CD14-positive monocyte (primary cell): ENCODE measurements at regions not wholly inside any gene's neighbourhood (a gene's known extent, or its start where the extent isn't known, plus 50 kb on each side); places are given as distances from the start of the nearest gene placed in this dataset.

Source experiments
- DNase-seq, 3 donors: peaks; one replicate each; pipeline ENCODE4 v3.0.0-alpha.2; 2011 to 2022
- H2AFZ ChIP-seq: 2 replicates; pipeline ENCODE4 v1.6.0; 2012; ENCODE audit warnings: mild to moderate bottlenecking, low read depth, low read length, inconsistent platforms; ENCODE audit not compliant: insufficient read depth, poor library complexity, severe bottlenecking
- H3K27ac ChIP-seq, 2 donors: 1 replicate in 1 of 2; 2 replicates in 1 of 2; pipeline ENCODE4 v1.5.1; 2012 to 2013; ENCODE audit warnings: low read length in 2 of 2, control low read depth in 1 of 2, inconsistent platforms in 1 of 2, low read depth in 1 of 2, mild to moderate bottlenecking in 1 of 2
- H3K27me3 ChIP-seq, 2 donors: one replicate each; pipeline versions ENCODE4 v1.6.0 to v1.6.1; 2011 to 2013; ENCODE audit warnings: low read length in 2 of 2; ENCODE audit not compliant: control insufficient read depth in 2 of 2, insufficient read depth in 2 of 2
- H3K36me3 ChIP-seq, 2 donors: replicated peaks in 1 of 2; 1 replicate in 1 of 2; 2 replicates in 1 of 2; pipeline versions ENCODE4 v1.5.1 to v1.6.1; 2012 to 2013; ENCODE audit warnings: low read length in 2 of 2, control low read depth in 1 of 2, inconsistent platforms in 1 of 2, mild to moderate bottlenecking in 1 of 2; ENCODE audit not compliant: insufficient read depth in 2 of 2, control insufficient read depth in 1 of 2
- H3K4me1 ChIP-seq, 2 donors: 1 replicate in 1 of 2; 2 replicates in 1 of 2; pipeline versions ENCODE4 v1.5.1 to v1.6.1; 2012 to 2013; ENCODE audit warnings: low read length in 2 of 2, control low read depth in 1 of 2, inconsistent platforms in 1 of 2, mild to moderate bottlenecking in 1 of 2, moderate library complexity in 1 of 2; ENCODE audit not compliant: insufficient read depth in 2 of 2, control insufficient read depth in 1 of 2
- H3K4me2 ChIP-seq: replicated peaks from 2 replicates; pipeline ENCODE3; 2012; ENCODE audit warnings: low read length, moderate library complexity, mild to moderate bottlenecking; ENCODE audit not compliant: poor library complexity, severe bottlenecking; ENCODE audit errors: extremely low read depth
- H3K4me3 ChIP-seq, 3 experiments: fragments of 200-600 bp in 1 of 3; sonication (generic) in 1 of 3; replicated peaks in 1 of 3; 1 replicate in 2 of 3; 2 replicates in 1 of 3; pipeline ENCODE4 v1.5.1; 2011 to 2013; ENCODE audit warnings: low read length in 3 of 3, mild to moderate bottlenecking in 3 of 3, control low read depth in 2 of 3, low read depth in 2 of 3, inconsistent platforms in 1 of 3, moderate library complexity in 1 of 3
- H3K79me2 ChIP-seq: 2 replicates; pipeline ENCODE4 v1.6.0; 2012; ENCODE audit warnings: mild to moderate bottlenecking, control low read depth, inconsistent platforms, low read length, moderate library complexity; ENCODE audit not compliant: insufficient read depth
- H3K9ac ChIP-seq: 2 replicates; pipeline ENCODE4 v1.6.0; 2017; ENCODE audit warnings: low read length, mild to moderate bottlenecking; ENCODE audit not compliant: insufficient read depth, poor library complexity, severe bottlenecking
- H3K9me3 ChIP-seq, 2 donors: replicated peaks in 1 of 2; 1 replicate in 1 of 2; 2 replicates in 1 of 2; pipeline versions ENCODE4 v1.5.1 to v1.6.1; 2012 to 2013; ENCODE audit warnings: low read length in 2 of 2, control low read depth in 1 of 2; ENCODE audit not compliant: control insufficient read depth in 1 of 2, insufficient read depth in 1 of 2
- H4K20me1 ChIP-seq: 2 replicates; pipeline ENCODE4 v1.6.0; 2012; ENCODE audit warnings: mild to moderate bottlenecking, low read length, control low read depth, moderate library complexity; ENCODE audit not compliant: insufficient read depth
- H3K27ac Mint-ChIP-seq, 7 donors: one replicate each; pipeline ENCODE4 v1.8.0; 2020; ENCODE audit warnings: mild to moderate bottlenecking in 7 of 7, mixed read lengths in 7 of 7, moderate library complexity in 6 of 7, inconsistent platforms in 2 of 7
- H3K27me3 Mint-ChIP-seq, 3 donors: one replicate each; pipeline ENCODE4 v1.8.0; 2021 to 2022; ENCODE audit warnings: low read depth in 3 of 3, mild to moderate bottlenecking in 3 of 3, mixed read lengths in 3 of 3, moderate library complexity in 3 of 3, inconsistent platforms in 1 of 3
- H3K36me3 Mint-ChIP-seq, 2 donors: one replicate each; pipeline ENCODE4 v1.8.0; 2020; ENCODE audit warnings: mixed read lengths in 2 of 2, inconsistent platforms in 1 of 2, mild to moderate bottlenecking in 1 of 2
- H3K4me1 Mint-ChIP-seq: one replicate; pipeline ENCODE4 v1.8.0; 2020; ENCODE audit warnings: mild to moderate bottlenecking, mixed read lengths
- H3K4me3 Mint-ChIP-seq, 2 donors: one replicate each; pipeline ENCODE4 v1.8.0; 2020; ENCODE audit warnings: mild to moderate bottlenecking in 2 of 2, mixed read lengths in 2 of 2, moderate library complexity in 1 of 2
- H3K9me3 Mint-ChIP-seq, 7 donors: one replicate each; pipeline ENCODE4 v1.8.0; 2020 to 2022; ENCODE audit warnings: mixed read lengths in 7 of 7, mild to moderate bottlenecking in 6 of 7, moderate library complexity in 6 of 7, inconsistent platforms in 2 of 7
- CTCF ChIP-seq: fragments of 200-600 bp; IDR thresholded peaks from one replicate; pipeline ENCODE4 v1.8.0; 2022; ENCODE audit warnings: antibody characterized with exemption, mild to moderate bottlenecking
- WGBS: methylation state at CpG from one replicate; pipeline ENCODE4 v1.1.5; 2013; ENCODE audit warnings: missing lambda C conversion rate; ENCODE audit not compliant: insufficient coverage; 5-methylcytosine and 5-hydroxymethylcytosine counted together
- intact Hi-C, 2 donors: fragments of 100-400 bp; cut with micrococcal nuclease; formaldehyde crosslinking; loops; one replicate each; pipeline versions ENCODE4 v1.15.0 to v1.15.1; 2023

DNA sequence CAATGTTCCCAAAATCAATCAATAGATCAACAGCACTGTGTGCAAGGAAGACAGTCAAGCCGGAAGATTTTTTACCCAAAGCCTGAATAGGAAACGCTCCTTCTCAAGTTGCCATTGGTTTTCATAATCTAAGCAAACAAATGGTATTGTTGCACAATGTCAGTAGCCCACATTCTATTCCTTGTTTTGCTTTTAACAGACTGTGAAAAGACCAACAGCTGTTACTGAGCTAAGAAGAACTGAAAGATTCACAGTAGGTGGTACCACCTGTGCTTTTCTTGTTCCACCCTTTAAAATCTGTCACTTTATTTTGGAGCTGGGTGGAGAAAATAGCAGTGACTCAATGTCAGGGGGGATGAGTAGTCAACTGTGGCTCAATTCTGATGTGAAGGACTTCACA is 357.5 kb upstream of the CADM2 start:
- Histone ChIP-seq H3K4me1 (no peaks in the 10 kb centered on the region), H3K27ac (no peak overlapping the region), H3K79me2 (no peaks in the 10 kb centered on the region), H2AFZ (no peak overlapping the region), H4K20me1 (no peaks in the 10 kb centered on the region), H3K36me3 (no peaks in the 10 kb centered on the region), H3K4me2 (no peak overlapping the region), H3K4me3 (no peak overlapping the region), H3K27me3 (no peaks in the 10 kb centered on the region), H3K9me3 (no peaks in the 10 kb centered on the region), H3K9ac (no peak overlapping the region)
- Mint-ChIP-seq H3K9me3 (peaks cover 0 to 2% (median 0%) of the 10 kb centered on the region in 7 donors), H3K4me1 (no peaks in the 10 kb centered on the region), H3K27me3 (peaks cover 0 to 4% (median 0%) of the 10 kb centered on the region in 3 donors), H3K4me3 (no peak overlapping the region), H3K36me3 (no peaks in the 10 kb centered on the region), H3K27ac (no peak overlapping the region)
- no peak for DNase-seq
- TF ChIP-seq CTCF: no peak
- 80% methylated on average over 1 of the region's 2 CpGs for WGBS
- intact Hi-C loops: no loop called here

GRCh38 chr3:84621823-84622222 is 337.0 kb upstream of the CADM2 start:
- no peak for DNase-seq
- no peak for TF ChIP-seq CTCF
- Histone ChIP-seq H3K4me2 (no peak overlapping the region), H3K27me3 (no peaks in the 10 kb centered on the region), H3K4me3 (no peak overlapping the region), H3K36me3 (no peaks in the 10 kb centered on the region), H3K4me1 (no peaks in the 10 kb centered on the region), H4K20me1 (no peaks in the 10 kb centered on the region), H3K9ac (no peak overlapping the region), H3K79me2 (no peaks in the 10 kb centered on the region), H3K9me3 (peaks cover 0 to 8% of the 10 kb centered on the region in 2 donors), H2AFZ (no peak overlapping the region), H3K27ac (no peak overlapping the region)
- WGBS: no CpG with 5 or more reads among the region's 1 CpG
- H3K4me3 Mint-ChIP-seq: no peak overlapping the region
- no peak overlapping the region for H3K27ac Mint-ChIP-seq
- intact Hi-C loops: no loop called here
- H3K4me1 Mint-ChIP-seq: no peaks in the 10 kb centered on the region
- H3K36me3 Mint-ChIP-seq: no peaks in the 10 kb centered on the region
- H3K9me3 Mint-ChIP-seq: peaks cover 2 to 11% (median 6%) of the 10 kb centered on the region in 7 donors
- peaks cover 0 to 2% (median 1%) of the 10 kb centered on the region in 3 donors for H3K27me3 Mint-ChIP-seq
